Activated naive CD4-positive, alpha-beta T cell treated with Interleukin-2 at 50 U/mL for 16 hours (primary cell): ENCODE measurements at regions not wholly inside any gene's neighbourhood (a gene's known extent, or its start where the extent isn't known, plus 50 kb on each side); places are given as distances from the start of the nearest gene placed in this dataset.

ENCODE experiments used
- DNase-seq: peaks from one replicate; pipeline ENCODE4 v3.0.0-alpha.2; 2020

GRCh38 chr10:3251172-3251571, 78.6 kb upstream of the PITRM1 start:
- DNase-seq = peak; percentile 12

DNA sequence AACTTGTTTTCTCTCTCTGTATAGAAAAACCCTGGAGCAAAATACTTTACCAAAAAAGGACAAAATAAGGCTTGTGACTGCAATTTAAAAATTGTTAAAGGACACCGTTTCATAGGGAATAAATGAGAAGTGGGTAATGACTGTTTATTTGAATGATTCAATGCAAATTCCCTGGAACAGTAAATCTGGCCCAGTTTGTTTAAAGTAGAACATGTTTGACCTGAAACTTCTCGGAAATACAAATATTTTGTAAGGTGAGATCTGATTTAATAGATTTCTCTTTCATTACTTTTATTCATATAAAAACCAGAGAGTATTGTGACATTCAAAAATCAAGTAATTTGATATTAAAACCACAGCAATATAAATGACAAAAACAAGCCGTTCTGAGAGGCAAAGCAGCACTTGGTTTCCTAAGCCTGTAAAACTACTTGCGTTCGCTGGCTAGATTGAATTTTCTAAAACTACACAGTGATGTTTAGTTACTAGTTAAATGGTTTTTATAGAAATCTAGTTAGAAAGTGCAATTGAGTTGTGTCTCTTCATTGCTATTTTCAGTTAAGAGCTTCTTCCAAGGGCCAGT, 76.8 kb upstream of the PITRM1 start:
- DNase-seq = no peak

DNA sequence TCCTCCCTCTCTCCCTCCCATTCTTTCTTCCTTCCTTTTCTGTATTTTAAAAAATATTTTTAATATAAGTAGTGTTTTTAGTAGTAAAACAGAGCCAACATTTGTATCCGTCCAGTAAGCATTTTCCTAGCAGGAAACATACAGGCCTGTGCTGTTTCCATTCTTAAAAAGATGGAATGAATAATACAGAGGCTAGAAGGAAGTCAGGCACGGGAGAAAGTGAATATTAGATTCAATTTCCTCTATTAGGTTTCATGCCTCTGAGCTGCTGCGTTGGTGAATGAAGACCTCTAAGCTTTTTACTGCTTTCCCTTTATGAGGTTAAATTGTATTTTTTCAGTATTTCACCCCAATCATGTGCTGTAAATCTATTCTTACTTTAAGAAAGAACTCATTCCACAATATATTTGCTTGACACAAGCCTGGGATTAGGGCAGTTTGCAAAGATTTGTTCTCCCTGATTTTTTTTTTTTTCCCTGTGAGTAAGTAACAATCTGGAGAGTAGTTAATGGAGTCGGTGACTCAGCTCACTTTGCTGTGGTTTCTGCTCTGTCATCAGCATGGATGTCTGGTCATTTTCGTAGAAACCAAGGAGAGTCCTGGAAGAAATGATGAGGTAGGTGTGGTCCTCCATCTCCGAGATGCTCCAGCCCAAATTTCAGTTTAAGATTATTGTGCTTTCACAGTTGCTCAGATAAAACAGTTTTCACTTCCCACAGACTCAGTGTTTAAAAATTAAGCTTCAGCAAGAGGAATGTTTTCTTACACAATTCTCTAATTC, 76.1 kb upstream of the PITRM1 start:
- DNase-seq = no peak

- no peak for DNase-seq
Measured at GRCh38 chr10:3245395-3245794, 72.8 kb upstream of the PITRM1 start.

DNA sequence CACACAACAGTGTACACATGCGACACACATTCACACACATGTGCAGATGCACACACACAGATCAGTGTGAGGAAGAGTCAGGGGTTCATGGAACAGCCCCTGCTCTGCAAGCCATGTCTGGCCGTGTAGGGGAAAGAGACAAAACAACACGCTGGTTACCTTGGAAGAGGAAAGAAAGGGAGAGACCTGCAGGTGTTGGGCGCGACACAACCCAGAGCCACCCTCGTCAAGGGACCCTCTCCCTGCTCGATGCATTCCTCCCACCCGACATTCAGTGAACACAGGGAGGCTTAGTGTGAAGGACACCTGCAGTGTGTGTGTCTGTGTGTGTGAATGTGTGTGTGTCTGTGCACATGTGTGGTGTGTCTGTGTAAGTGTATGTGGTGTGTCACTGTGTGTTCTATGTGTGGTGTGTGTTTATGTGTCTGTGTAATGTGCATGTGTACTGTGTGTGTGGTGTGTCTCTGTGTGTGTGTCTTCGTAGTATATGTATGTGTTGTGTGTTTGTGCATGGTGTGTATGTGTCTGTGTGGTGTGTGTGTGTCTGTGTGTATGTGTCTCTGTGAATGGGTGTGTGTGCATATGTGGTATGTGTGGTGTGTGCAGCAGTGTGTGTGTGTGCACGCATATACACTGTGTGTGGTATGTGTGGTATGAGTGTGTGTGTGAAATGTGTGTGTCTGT, 69.5 kb upstream of the PITRM1 start:
- no peak for DNase-seq

GRCh38 chr10:3241274-3241921, 68.8 kb upstream of the PITRM1 start:
- DNase-seq = no peak

GRCh38 chr10:3239920-3240894, 67.6 kb upstream of the PITRM1 start:
- DNase-seq = no peak

DNA sequence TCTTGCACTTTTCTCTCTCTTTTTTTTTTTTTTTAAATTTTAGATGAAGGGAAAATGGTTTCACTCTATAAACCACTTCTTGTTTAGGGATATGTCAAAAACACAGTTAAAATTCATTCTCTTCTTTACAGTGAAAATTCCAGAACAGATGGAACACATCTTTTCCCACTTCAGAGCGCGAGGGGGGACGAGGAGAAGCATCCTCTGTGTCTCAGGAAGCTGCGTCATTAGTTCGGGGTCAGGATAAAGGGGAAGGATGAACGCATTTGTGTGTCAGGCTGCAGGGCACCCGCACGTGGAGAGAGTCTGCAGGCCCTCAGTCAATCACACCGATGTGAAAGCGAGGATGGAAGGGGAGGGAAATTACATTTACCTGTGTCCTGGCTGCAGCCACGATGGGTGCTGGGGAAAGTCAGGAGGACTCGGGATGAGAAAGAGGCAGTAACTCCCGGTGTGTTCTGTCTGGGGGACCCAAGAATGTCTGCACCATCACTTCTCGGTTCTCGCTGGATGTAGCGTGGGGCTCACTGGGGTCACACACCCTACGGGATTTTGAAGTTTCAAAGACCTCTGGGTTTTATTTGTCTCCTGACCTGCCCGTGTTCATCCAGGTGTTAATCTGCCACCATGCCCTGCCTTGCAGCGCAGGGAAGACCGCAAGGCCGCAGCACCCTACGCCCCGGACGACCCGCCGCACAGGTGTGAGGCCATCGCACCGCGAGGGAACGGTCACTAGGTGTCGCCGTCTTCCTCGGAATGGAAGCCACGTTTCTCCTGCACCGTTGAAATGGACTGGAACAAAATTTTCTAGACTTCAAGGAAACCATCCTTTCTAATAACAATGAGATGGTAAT, 66.7 kb upstream of the PITRM1 start:
- peak; percentile 81 for DNase-seq

DNA sequence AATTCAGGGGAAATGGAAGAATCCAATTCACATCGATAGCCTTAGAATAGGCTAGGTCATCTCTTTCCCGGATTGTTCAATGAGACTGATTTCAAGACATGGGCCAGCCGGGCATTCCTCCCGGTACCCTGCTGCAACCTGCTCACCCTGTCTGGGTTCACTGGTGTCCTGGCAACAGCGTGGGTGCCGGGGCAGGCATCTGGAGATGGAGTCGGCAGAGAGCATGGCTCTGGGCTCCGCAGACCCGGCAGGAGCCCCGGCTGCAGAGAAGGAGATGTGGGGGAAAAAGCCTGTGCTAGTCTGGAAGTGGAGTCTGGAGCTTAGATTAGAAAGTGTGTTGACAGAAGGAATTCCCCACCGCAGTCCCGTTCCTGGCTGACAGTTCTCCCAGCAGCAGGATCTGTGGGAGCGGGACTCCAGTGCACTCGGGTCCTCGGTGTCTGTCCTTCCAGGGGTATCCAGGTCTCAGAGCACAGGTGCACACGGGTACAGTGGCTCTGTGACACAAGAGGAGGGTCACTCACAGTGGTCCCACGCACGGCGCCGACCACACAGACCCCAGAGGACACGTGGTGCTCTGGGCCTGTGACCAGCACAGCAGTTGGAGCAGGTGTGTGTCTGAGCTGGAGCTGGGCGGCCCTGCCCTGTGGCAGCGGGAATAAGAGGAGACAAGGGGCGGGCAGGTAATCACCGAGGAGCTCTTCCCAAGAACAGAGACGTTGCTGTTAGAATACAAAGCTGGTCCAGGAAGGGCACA, 65.7 kb upstream of the PITRM1 start:
- DNase-seq = no peak

- no peak for DNase-seq
Measured at GRCh38 chr10:3237530-3237929, 64.9 kb upstream of the PITRM1 start.

GRCh38 chr10:3236644-3237404, 64.2 kb upstream of the PITRM1 start:
- DNase-seq = no peak

GRCh38 chr10:3235996-3236510, 63.5 kb upstream of the PITRM1 start:
- no peak for DNase-seq

GRCh38 chr10:3235395-3235794, 62.8 kb upstream of the PITRM1 start:
- no peak for DNase-seq

DNA sequence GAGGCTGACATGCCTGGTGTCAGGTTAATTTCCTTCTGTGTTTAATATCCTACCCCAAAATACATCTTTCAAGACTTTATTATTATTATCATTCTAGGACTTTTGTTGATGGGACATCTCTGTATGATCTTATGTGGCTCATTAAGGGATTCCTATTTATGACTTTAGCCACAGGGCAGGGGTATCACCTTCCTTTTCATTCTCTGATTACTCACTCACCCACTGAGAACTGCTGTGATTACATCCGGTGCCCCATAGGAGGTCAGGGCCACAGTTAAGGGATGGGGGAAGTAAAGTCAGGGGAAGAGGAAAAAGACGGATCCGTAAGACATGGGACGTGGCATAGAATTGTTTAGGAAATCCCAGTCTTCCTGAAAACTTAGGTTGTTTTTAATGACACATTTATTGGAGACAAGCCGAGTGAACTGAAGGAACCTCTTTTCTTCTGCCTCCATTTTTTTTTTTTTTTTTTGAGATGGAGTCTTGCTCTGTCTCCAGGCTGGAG, 61.0 kb upstream of the PITRM1 start:
- no peak for DNase-seq

DNA sequence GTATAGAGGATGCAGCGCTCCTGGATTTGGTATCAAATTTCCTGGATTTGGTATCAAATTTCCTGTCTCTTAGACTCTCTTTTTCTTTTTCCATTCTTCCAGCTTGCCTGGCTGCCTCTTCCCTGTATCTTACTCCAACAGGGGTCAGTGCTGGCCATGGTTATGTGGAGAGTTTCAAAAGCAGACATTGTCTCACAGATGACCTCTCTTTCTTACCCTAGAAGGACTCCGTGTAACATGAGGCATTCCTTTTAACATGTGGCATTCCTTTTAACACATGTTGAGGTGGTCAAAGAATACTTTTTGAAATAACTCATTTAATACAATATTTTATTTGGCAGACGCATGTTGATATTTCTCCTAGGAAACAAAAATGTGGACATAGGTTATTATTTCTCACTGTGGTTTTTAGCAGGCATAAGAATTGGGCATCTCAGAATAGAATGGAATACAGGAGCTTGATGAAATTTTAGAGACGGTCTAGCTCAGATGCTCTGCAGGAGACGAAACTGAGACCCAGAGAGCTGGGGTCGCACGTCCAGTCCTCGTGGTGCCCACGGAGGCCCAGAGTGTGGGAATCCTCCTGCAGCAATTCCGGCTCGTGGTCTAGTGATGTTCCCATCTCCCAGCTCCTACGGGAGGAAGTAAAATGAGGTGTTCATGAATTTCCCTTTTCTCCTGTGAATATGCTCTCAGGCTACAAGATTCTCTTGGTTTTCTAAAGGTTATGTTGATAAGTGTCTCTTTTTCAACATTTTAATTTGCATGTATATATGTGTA, 59.6 kb upstream of the PITRM1 start:
- no peak for DNase-seq

DNA sequence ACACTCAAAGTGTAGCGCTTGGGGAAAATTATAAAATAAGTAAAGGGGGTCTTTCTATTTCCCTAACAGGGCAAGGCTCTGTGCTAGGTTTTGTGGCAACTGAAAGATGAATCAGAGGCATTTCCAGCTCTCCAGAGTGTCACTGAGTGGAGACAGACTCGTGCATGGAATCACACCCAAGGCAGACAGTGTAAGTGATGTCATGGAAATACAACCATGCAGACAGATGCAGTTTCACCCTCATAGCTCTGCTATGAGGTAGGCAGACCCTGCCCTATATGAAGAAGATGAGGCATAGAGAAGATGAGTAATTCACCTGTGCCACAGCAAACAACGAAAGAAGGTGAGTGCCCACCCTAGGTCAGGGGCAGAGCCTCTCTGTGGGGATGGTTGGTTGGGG, 57.2 kb upstream of the PITRM1 start:
- no peak for DNase-seq

GRCh38 chr10:3228629-3228945, 56.0 kb upstream of the PITRM1 start:
- no peak for DNase-seq

- DNase-seq = no peak
Measured at GRCh38 chr10:3226960-3227744, 54.6 kb upstream of the PITRM1 start.
